Endothelial cell of umbilical vein (primary cell): ENCODE measurements at regions not wholly inside any gene's neighbourhood (a gene's known extent, or its start where the extent isn't known, plus 50 kb on each side); places are given as distances from the start of the nearest gene placed in this dataset.

Experiments used
- CTCF ChIP-seq, 2 donors: IDR thresholded peaks; 1 replicate in 1 of 2; 2 replicates in 1 of 2; pipeline ENCODE4 v1.5.1; 2011; ENCODE audit warnings: low read length in 2 of 2, mild to moderate bottlenecking in 2 of 2, moderate library complexity in 2 of 2, control low read depth in 1 of 2, inconsistent platforms in 1 of 2, low read depth in 1 of 2; ENCODE audit not compliant: insufficient read depth in 1 of 2; ENCODE audit errors: extremely low read depth in 1 of 2
- EZH2 ChIP-seq: IDR thresholded peaks from 2 replicates; pipeline ENCODE4 v1.6.1; 2012; ENCODE audit warnings: borderline replicate concordance, low read depth, mild to moderate bottlenecking, moderate library complexity, low read length, inconsistent platforms; ENCODE audit not compliant: severe bottlenecking
- FOS ChIP-seq: IDR thresholded peaks from 2 replicates; pipeline ENCODE4 v1.6.1; 2011; ENCODE audit warnings: mild to moderate bottlenecking, low read length, moderate library complexity, borderline replicate concordance; ENCODE audit not compliant: insufficient read depth
- GATA2 ChIP-seq: IDR thresholded peaks from 2 replicates; pipeline ENCODE4 v1.7.0; 2011; ENCODE audit warnings: low read depth, mild to moderate bottlenecking, moderate library complexity, mixed read lengths, low read length; ENCODE audit not compliant: insufficient read length, insufficient read depth
- JUN ChIP-seq: IDR thresholded peaks from 2 replicates; pipeline ENCODE4 v1.6.1; 2011; ENCODE audit warnings: borderline replicate concordance, low read depth; ENCODE audit not compliant: insufficient read length, insufficient read depth
- MAX ChIP-seq: IDR thresholded peaks from 2 replicates; pipeline ENCODE4 v1.6.1; 2011; ENCODE audit not compliant: insufficient read depth, insufficient read length
- MYC ChIP-seq: IDR thresholded peaks from one replicate; pipeline ENCODE4 v1.6.1; 2011; ENCODE audit warnings: mild to moderate bottlenecking, low read depth, low read length
- POLR2A ChIP-seq: IDR thresholded peaks from 2 replicates; pipeline ENCODE4 v1.6.1; 2012; ENCODE audit warnings: low read depth, mild to moderate bottlenecking, control low read depth, low read length
- POLR2AphosphoS5 ChIP-seq: IDR thresholded peaks from 2 replicates; pipeline ENCODE4 v1.6.1; 2012; ENCODE audit warnings: low read depth, mild to moderate bottlenecking, control low read depth, low read length, moderate library complexity; ENCODE audit not compliant: insufficient read depth

- TF ChIP-seq POLR2AphosphoS5 (no peak), CTCF (IDR thresholded peaks at IDR 0.05; ENCODE audit: extremely low read depth in 1 of 2, insufficient read depth in 1 of 2, low read depth in 1 of 2, low read length in 2 of 2) (no peak), EZH2 (no peak), POLR2A (no peak), MAX (no peak), JUN (no peak), MYC (no peak), FOS (no peak), GATA2 (no peak)
Measured at GRCh38 chr18:30444544-30444943, 598.0 kb downstream of the DSC3 start.
